Nucleus accumbens (tissue), 56 donors: ENCODE measurements at regions not wholly inside any gene's neighbourhood (a gene's known extent, or its start where the extent isn't known, plus 50 kb on each side); places are given as distances from the start of the nearest gene placed in this dataset.
A peak's percentile ranks its signal among the peaks of the same experiment; 100 is the strongest.
"Not testable (repeated sequence)": the region's sequence is repeated elsewhere in the genome, so short reads cannot be mapped to it uniquely, and the experiment has no call there.

Source experiments
- DNase-seq, 56 donors: peaks; one replicate each; lab custom pipeline; 2025; lab: John Stamatoyannopoulos, UW

DNA sequence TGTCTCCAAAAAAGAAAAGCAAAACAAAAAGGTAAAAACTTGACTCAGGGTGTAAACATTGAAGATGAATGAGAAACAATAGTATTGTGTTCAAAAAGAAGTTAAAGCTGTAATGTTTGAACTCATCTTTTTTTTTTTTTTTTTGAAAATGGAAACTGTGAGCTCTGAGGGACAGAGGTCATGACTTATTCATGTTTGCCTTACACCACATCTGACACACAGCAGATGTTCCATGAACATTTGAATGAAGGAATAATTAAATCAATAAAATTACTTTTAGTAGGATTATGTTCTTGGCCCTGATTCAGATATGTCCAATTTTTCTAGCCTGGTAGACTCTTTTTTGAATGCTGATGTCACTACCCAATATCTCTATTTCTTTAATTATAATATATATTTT is 95.7 kb upstream of the MED13 start:
- no peak for DNase-seq

DNA sequence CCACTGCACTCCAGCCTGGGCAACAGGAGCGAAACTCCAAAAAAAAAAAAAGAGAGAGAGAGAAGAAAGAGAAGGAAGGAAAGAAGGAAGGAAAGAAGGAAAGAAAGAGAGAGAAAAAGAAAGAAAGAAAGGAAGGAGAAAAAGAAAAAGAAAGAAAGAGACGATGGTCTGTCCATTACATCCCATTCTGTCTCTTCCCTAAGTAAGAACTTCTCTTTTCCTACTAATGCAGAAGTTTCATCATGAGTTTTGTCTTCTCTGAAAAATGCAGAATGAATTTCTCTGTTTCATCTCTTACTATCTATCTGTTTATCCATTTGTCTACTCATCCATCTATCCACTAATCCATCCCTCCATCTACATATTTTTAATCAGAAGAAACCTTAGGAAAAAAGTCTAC is 94.9 kb upstream of the MED13 start:
- no peak for DNase-seq

GRCh38 chr17:62156949-62157348 is 91.9 kb upstream of the MED13 start:
- no peak for DNase-seq

DNA sequence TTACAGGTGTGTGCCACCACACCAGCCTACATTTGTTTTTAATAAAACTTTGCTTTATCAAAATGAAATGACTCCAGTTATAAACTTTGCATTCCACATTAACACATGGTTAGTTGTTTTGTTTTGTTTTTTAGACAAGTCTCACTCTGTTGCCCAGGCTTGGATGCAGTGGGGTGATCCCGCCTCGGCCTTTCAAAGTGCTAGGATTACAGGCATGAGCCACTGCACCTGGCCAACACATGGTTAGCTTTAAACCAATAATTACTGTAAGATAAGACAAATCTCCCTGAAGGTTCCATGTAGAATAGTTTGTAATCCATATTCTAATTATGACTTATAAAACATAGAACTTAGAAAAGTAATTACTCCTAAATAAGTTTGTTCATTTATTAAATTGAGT is 89.8 kb upstream of the MED13 start:
- DNase-seq = no peak

- no peak for DNase-seq
These were observed 85.4 kb upstream of the MED13 start for GRCh38 chr17:62150471-62150870.

GRCh38 chr17:62149961-62150360 is 84.9 kb upstream of the MED13 start:
- no peak for DNase-seq

GRCh38 chr17:62147284-62147683 is 82.2 kb upstream of the MED13 start:
- no peak for DNase-seq

DNA sequence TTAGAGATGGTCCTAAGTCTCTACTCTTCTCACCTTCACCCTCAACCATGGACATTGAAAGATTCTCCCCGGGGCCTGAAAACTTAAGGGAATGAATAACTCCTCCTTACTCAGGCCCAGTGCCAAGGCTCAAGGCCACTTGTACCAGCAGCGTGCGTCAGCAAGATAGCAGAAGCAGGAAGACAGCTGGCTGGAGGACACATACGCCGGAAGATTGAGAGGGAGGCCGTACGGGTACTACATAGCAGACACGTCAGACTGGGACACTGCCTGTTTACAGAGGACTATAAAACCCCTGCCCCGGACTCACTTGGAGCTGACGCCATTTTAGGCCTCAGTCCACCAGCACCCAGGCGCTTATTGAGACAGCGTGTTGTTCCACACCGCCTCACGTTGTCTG is 75.8 kb upstream of the MED13 start:
- no peak for DNase-seq

DNA sequence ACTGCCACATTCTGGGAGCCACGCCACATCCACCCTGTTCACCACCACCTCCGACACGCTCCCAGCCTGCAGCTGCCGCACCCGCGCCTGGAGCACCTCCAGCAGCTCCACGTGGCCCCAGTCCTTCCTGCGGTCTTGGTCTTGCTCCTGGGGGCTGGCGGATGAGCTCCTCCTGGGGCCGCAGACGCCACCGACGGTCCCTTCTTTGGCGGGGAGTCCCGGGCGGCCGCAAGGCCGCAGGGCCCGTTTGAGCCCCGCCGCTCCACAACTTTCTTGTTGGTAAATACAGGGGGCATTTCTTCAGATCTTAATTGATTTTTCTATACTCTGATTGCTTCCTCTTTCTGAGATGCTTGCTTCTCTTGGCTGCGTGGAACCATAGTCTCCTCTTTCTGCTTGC is 75.3 kb upstream of the MED13 start:
- DNase-seq = no peak

DNA sequence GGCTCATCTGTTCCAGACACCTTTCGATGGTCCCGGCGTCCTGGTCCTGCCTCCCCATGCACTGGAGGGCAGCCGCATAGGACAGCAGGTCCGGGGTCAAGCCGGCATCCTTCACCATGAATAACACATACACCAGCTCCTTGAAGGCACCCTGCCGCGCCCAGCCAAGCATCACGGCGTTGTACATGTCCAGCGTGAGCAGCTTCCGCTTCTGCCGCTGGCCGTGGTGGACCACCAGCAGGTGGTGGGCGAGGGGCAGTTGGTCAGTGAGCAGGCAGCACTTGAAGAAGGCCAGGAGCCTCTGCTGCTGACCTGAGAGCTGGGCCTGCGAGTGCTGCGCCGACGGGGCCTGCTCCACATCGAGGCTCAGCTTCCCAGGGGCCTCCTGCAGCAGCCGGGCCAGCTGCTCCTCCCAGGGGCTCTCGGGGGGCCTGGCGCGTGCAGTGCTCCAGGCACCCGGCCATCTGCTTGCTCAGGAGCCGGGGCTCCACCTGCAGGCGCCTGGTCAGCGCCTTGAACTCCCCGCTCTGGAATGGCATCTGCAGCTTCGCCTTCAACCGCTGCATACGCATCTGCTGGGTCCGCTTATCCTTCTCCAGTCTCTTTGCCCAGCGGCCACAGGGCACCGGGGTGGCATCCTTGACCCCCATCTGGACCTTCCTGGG is 74.7 kb upstream of the MED13 start:
- not testable (repeated sequence) for DNase-seq

DNA sequence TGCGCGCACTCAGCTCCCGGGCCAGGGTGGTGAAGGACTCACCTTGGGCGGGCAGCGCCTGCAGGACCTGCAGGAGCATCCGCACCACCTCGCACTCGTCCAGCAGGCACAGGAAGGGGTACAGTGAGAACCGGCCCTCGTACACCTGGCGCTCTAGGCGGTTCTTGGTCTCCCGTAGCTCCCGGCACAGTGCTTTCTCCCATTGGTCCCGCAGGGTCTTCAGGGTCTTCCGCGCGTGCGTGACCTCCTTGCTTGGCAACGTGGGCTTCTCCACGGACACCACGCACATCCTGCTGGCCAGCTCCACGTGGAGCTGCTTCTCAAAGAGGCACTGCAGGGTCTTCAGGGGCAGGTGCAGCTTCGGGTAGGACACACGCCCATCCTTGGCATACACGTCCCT is 74.1 kb upstream of the MED13 start:
- no peak for DNase-seq

- not testable (repeated sequence) for DNase-seq
These were observed 73.6 kb upstream of the MED13 start for GRCh38 chr17:62138676-62139121.

GRCh38 chr17:62137734-62138624 is 72.9 kb upstream of the MED13 start:
- DNase-seq = peak in 2 of 56 donors; percentile 3 to 49

DNA sequence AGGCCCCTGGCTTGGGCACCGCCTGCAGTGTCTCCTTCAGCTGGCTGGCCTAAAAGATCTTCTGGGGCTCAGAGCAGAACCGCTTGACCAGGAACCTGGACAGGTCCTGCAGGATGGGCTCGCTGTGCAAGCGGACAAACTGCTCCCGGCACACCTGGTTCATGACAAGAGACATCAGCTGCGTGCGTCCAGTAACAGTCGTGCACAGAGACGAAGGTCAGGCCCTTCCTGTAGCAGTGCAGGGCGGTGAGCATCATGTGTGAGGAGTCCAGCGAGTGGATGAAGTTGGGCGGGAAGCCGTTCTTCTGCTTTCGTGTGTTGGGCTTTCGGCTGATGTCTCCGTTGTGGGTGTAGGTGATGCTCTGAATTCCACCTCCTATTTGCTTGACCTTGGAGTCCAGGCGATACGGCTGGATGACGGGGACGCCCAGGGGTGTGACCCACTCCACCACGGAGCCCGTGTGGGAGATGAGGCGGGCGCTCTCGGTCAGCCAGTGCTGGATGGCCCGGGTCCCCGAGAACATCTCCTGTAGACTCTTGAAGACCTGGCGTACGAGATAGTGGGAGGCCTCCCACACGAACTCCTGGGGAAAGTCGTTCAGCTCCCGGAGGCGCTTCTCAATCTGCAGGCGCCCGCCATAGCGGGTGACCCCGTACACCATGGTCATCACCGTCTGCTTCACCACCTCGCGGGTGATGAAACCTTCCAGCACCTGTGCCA is 72.1 kb upstream of the MED13 start:
- not testable (repeated sequence) for DNase-seq

DNA sequence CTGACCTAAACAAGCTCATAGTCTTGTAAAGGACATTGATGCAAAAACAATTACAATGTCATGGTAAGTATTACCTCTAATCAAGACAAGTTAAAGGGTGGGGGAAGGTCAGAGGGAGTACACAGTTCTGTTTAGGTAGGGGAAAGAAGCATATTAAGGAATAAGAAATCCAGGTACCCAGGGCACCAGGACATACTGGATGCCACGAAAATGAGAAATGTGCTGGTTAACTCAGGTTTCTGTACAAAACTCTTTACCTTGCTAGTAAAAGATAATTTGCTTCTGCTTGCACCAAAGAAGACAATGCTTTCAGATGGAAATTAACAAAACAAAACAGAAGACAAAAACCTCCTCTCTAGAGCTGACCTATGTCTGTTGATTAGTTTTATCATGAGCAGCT is 70.7 kb upstream of the MED13 start:
- no peak for DNase-seq

DNA sequence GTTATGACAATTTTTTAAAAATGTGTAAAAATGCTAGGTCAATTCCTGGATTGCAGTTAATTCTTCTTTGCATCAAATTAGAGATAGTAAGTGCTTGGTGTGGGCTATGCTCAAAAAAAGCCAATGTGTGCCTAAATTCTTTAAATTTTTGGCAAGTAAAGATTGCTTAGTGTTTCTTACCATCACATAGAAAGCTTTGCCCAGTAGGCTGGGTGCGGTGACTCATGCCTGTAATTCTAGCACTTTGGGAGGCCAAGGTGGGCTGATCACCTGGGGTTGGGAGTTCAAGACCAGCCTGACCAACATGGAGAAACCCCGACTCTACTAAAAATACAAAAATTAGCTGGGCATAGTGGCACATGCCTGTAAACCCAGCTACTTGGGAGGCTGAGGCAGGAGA is 70.0 kb upstream of the MED13 start:
- not testable (repeated sequence) for DNase-seq

DNA sequence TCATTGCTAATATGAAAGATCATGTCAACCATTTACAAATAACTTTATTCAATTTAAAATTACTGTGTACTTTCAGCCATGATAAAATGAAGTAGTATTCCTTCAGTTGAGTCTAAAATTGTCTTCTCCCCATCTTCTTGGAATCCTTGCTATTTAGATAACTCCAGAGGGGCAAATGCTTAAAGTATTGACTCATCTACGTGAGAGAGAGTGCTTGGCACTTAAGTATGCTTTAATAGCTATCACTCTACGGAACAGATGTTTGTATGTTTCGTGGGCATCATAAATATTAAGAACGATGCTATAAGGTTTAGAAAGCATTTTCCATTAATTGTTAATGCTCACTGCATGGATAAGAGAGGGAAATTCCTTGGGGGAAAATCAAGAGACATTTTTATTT is 69.3 kb upstream of the MED13 start:
- no peak for DNase-seq

DNA sequence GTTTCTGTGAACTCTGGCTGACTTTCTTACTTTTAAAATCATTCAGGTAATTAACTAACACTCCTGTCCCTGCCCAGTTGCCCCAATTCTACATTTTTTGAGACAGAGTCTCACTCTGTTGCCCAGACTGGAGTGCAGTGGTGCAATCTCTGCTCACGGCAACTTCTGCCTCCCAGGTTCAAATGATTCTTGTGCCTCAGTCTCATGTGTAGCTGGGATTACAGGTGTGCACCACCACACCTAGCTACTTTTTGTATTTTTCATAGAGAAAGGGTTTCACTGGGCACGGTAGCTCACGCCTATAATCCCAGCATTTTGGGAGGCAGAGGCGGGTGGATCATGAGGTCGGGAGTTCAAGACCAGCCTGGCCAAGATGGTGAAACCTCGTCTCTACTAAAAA is 66.2 kb upstream of the MED13 start:
- not testable (repeated sequence) for DNase-seq

DNA sequence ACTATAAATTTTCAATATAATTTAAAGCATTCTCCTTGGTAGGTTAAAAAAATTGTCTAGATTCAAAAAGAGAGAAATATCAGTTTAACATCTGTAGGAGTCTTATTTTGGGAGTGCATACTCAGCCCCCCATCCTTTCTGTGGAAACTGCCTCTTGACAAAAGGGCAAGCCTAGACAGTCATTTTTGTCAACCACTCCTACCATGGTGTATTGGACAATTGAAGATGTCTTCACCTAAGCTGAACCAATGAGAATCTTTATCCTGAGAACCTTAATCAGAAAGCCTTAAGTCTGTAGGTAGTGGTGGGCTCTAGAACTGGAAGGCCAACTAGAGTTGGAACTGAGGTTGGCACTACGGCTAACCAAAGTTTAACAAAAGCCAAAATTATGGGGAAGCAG is 65.7 kb upstream of the MED13 start:
- DNase-seq = no peak

DNA sequence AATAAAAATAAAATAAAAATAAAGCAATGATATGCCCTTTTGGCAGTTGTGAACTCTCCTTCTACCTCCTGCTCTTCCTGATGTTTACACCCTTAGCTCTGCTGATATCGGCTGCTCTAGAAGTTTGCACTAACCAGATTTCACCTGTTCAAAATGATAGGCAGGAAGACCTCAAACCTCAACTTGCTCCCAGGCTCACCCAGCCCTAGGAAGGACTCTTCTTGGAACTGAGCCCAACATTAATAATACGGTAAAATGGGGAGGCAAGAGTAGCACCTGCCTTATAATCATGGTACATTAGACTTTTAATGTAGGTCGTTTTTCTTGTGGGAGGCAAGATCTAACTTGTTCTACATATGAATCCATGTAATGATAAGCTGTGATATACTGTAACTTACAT is 61.2 kb upstream of the MED13 start:
- no peak for DNase-seq

GRCh38 chr17:62125307-62125706 is 60.2 kb upstream of the MED13 start:
- DNase-seq = no peak
